GM20431 (cell line): ENCODE measurements at regions not wholly inside any gene's neighbourhood (a gene's known extent, or its start where the extent isn't known, plus 50 kb on each side); places are given as distances from the start of the nearest gene placed in this dataset.
"Not testable (repeated sequence)": the region's sequence is repeated elsewhere in the genome, so short reads cannot be mapped to it uniquely, and the experiment has no call there.

Source experiments
- in situ Hi-C: fragments of 300-500 bp; cut with MseI, MboI; formaldehyde crosslinking; loops from one replicate; pipeline ENCODE4 v1.15.0; 2020; ENCODE audit warnings: low sequenced_read_pairs; ENCODE audit not compliant: unreplicated experiment

DNA sequence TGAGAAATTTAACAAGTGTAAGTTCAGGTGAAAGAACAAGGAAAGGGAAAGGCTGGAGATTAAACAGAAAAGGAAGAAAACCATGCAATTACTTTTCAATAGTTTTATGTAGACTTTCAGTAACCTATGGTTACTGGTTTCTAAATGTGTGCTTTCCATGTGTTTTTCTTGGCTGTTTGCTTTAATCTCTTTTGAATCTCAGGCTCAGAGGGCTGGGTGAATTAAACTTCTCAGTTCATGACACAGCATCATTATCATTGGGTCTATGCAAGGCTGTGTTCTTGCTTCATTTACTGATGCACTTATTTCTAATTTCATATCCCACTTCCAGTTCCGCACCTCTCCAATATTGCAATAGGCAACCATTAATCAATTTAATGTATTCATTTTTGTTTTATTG is 266.5 kb upstream of the UGT8 start:
- in situ Hi-C loops, result no loop called here

DNA sequence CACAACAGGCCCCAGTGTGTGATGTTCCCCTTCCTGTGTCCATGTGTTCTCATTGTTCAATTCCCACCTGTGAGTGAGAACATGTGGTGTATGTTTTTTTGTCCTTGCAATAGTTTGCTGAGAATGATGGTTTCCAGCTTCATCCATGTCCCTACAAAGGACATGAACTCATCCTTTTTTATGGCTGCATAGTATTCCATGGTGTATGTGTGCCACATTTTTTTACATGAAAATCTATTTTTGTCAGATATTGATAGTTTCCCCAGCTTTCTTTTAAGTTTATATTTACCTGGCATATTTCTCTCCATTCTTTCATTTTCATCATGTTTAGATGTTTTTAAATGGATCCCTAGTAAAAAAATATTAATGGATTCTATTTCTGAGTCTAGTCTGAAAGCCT is 264.2 kb upstream of the UGT8 start:
- in situ Hi-C loops, result not testable (repeated sequence)

DNA sequence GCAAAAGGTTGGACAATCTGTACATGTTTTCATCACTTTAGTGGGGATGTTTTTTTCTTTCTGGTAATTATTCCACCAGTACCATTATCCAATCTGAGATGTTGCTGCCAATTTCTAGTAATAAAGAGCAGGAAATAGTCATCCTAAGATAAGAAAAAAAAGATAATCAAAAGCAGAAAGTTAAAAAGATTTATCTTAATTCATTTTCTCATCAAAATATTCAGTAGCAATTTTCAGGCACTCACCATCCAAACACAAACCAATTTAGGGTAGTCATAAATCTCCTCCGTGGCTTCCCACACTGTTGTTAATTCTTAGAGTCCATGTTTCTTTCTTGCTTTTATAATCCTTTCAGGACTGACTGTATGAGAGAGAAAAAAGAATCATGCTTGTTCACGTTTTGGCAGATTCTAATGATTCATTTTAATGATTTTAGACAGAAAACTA is 263.7 kb upstream of the UGT8 start:
- in situ Hi-C loops, result no loop called here

DNA sequence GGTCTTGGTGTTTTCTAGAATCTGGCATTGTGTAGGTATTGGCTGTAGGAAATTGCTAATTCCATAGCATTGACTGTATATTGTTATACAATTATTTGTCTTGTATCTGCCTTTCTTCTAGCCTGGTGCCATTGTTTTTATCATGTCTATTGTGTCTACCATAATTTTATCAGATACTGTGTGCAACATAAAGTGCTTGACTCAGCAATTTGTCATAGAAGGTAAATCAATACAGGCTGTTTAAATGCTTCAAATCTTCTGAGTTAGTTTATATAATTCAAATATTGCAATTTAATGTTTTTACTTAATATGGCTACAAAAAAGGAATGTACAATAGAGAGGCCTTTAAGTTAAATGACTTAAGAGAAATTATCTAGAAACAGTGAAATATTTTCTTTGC is 263.3 kb upstream of the UGT8 start:
- in situ Hi-C loops, result no loop called here

DNA sequence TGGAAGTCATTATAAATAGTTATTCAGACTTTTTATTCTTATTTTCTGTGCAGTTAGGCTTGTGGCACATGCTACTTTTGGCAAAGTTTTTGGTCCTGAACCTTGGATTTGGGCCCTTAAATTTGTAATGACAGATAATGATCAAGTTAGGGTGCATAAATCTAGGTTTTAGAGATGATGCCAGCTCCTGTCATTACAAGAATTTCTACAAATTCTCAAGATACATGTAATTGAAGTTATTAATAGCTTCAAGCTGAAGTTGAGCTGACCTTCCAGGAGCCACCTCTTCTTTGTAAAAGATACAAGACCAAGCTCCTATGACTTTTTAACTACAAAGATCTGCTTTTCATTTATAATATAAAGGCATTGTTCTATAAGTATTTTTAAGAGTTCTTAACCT is 255.6 kb upstream of the UGT8 start:
- in situ Hi-C loops, result no loop called here

DNA sequence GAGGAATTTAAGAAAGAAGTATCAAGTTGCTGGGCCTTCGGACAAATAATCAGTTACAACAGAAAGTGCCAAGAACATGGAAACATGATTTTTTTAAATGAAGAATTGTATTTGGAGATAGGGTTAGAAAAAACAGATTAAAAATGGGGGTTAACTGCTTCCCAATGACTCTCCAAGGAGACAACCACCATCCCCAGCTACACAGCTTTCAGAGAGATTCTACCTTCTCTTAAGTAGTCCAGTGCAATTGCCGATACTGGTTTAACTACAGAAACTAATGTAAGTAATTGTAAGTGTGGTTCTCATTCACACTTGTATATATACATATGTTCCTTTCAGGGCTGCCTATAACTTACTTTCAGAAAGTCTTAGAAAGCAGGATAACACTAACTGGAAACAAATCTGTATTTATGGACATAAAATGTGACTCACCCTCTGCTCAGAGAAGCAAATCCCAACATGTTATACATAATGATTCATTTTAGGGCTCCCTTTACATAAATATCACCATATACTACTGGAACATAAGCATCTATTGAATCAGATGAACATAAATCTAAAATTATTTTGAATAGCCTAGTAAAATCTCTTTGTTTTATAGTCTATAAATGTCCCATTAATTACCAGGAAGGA is 248.9 kb upstream of the UGT8 start:
- in situ Hi-C loops, result no loop called here

DNA sequence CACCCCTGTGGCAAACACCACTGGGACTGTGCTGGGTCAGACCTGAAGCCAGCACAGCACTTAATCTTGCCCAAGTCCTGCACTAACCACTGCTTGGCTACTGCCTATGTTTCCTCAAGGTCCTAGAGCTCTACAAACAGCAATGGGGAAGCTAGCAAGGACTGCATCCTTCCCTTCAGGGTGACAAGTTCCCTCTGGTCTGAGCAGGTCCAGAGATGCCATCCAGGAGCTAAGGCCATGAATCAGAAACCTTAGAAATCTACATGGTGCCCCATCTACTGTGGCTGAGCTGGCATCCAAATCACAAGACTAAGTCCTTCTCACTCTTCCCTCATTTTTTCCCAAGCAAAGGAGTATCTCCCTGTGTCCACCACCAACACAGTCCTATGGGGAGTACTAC is 239.7 kb upstream of the UGT8 start:
- in situ Hi-C loops, result no loop called here

DNA sequence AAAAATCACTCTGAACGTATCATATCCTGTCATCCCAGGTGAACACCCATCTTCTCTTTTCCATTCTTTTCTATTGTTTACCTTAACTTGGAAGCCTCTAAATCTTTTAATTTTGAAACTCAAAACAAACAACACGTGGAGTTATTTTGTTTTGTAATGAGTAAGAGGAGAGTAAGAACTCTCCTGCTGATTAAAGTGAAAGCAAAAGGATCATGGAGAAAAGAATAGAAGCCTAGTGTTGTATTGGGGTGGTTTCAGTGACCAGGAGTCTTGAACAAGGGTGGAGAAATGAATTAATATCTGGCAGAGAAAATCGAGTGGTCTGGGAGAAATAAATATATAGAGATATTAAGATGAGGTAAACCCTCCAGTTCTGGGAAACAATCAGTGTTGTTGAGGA is 237.4 kb upstream of the UGT8 start:
- in situ Hi-C loops, result no loop called here

DNA sequence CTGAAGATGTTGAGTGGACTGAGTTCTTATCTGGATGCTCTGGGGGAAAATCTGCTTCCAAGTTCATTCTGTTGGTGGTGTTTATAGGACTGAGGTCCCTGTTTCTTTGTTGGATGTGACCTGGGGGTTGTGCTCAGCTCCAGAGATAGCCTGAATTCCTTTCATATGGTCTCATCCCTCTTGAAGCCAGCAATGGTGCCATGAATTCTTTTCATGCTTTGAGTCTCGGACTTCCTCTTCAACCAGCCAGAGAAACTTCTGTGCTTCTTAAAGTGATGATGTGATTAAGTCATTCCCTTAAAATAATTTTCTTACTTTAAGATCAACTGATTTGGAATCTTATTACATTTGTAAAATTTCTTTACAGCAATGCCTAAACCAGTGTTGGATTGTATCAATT is 233.8 kb upstream of the UGT8 start:
- in situ Hi-C loops, result no loop called here

DNA sequence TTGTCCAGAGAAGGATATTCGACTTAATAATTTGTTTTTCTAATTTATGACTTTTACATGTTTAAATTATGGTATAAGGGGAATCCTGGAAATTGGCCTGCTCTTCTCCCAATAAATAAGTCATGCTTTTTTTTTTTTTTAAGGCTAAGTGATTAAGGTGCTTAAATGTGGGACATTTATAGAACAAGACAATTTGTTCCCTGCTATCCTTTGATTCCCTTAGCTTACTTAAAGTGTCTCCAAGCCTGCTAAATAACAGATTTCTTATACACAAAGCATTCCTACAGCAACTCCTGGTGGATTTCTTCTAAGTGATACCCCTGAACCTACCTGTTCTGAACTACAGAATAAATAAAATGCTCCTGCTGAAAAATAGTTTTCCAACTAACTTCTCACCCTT is 233.0 kb upstream of the UGT8 start:
- in situ Hi-C loops, result no loop called here

DNA sequence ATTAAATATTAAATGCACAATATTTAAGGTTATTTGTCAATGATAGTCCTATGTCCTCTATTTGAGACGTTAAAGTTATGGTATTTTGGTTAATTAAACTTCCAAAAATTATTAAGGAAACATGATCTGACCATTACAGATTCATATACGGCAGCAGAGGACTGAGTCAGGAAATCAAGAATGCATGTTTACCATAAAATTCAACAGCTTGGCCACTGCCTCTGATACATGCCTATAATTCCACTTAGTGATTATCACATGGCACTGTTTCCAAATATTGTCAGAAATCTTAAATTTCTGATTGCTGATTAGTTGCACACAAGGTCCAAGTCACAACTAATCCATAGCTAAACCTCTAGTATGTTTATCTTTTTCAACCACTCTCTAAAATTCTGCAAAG is 232.2 kb upstream of the UGT8 start:
- in situ Hi-C loops, result no loop called here

DNA sequence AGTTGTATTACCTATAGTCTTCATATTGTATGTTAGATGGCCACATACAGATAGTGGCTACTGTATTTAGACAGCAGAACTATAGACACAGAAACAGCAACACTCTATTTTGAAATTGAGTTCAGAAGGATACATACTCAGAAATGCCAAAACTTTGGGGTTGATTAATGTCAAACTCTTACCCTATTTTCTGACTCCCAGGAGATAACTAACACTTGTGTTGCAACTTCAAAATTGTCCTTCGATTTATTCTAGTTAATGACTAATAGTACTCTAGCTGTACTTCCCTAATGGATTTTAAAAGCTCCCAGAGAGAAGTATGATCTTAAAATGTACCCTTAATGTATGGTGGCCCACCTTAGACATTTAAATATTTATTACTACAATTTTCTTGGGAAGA is 229.9 kb upstream of the UGT8 start:
- in situ Hi-C loops, result no loop called here

DNA sequence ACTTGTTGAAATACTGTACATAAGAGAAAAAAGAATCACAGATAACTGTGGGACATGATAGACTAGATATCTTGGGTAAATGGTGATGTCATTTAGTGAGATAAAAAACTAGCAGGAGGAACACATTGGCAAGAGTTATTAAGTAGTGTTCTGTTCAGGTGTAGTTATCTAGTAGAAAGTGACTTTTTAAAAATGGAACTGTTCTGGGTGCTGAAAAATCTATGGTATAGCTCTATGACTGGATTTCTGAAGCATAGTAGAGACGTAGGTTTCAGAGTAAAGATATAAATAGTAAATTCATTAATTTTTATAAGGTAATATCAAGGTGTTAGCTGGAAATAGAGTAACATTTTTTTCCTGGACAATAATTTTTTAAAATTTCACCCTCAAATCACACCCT is 225.1 kb upstream of the UGT8 start:
- in situ Hi-C loops, result no loop called here

DNA sequence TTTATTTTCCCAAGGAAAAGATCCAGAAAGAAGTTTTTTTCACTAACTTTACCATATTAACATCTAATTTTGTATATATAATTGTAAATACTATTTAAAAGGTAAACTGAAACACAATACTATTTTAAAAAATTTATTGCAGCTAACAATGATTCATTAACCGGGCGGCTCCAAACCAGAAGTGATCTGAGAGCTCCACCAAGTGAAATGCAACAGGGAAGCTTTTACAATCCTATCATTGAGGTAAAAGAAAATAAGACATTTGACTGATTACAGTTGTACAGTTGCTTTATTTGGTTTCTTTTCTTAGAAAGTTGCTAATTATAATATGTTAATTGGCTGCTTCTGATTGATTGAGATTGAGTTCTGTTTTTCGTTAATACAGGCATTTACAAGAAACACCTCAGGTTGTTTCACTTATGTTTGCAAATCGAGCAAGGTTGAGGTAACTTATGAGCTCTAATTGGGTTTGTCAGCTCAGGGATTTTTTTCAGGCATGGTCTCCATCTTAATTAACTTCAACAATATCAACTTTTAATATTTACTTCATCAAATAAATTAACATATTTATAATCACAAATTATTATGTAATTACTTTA is 220.2 kb upstream of the UGT8 start:
- in situ Hi-C loops, result loop anchor here (25.0 kb wide), 2 partner anchors 441 to 966 kb away; no protein-coding TSS in a partner anchor

DNA sequence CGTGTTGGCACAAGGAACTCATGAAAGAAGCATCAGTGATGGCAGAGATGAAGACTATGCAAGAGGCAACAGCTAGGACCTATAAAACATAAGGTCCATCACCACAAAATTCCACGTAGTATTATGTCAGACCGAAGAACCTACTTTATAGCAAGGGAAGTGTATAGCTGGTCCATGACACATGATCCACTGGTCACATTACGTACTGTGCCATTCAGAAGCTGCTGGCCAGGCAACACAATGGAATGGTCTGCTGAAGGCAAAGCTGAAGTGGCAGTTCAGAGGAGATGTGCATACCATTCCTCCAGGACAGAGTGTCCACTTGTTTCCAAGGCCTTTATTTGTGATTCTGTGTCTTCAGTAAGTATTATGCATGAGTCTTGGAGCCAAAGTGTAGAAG is 215.5 kb upstream of the UGT8 start:
- in situ Hi-C loops, result loop anchor here (10.0 to 25.0 kb wide), 3 partner anchors 302 to 971 kb away; no protein-coding TSS in a partner anchor

DNA sequence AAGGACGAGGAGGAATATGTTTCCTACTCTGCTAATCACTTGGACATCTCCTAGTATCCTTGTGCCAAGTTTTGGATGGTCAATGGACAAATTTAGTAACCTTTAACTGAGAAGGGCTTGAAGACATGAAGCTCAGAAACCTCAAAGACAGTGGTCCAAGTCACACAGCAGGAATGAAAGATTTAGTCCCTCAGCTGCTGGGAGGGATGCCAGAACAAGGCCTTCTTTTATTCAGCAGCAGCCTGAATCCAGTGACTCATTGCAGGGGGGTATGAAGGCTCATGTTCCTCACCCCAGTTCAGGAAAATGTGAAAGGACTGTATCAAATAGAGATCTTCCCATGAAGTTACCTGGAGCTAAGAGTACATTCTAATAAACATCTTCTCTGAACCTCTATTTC is 214.9 kb upstream of the UGT8 start:
- in situ Hi-C loops, result loop anchor here (10.0 to 25.0 kb wide), 3 partner anchors 301 to 971 kb away; no protein-coding TSS in a partner anchor

DNA sequence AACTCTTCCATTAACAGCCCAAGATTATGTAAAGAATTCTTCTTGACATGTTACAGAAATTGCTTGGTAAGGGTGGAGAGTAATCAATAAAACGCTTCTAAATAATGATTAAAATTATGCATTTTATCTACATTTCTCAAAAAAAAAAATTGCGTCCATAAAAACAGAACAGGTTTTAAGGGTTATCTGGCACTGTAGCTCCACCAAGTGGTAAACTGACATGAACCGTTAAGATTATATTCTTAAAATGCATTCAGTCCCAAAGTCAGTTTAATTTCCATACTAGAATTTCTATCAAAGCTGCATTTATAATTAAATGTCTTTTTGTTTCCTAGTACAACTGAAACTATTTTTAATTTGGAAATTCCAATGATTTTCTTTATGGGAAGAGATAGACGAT is 214.0 kb upstream of the UGT8 start:
- in situ Hi-C loops, result loop anchor here (10.0 to 25.0 kb wide), 3 partner anchors 300 to 972 kb away; no protein-coding TSS in a partner anchor

DNA sequence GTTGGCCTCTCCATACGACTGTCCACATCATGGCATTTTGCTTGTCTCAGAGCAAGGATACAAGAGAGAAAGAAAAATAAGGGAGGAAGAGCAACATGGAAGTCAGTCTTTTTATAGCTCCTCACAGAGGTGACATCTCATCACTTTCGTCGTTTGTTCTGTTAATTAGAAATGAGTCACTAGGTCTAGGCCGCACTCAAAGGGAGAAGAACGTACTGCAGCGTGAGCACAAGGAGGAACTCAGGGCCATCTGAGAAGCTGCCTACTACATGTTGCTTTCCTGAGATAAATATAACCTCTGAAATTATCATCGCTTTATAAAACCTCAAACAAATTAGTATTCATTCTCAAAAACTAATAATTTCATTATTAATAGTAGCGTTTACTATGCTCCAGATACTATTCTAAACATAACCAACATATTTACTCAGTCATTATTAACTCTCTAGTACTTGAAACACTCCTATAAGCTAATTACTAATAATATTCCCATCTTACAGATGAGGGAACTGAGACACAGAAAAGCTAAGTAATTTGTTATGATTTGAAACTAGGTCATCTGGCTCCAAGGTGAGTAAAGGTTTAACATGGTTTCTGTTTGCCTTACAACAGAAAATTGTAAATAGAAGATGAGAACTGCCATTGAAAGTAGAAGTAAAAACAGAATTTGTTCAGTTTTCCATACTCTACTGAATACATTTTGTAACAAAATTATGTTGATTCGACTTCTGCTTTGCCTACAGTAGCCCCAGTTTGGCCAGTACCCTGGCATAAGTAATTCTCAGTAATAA is 213.2 kb upstream of the UGT8 start:
- in situ Hi-C loops, result loop anchor here (10.0 to 25.0 kb wide), 3 partner anchors 299 to 973 kb away; no protein-coding TSS in a partner anchor

DNA sequence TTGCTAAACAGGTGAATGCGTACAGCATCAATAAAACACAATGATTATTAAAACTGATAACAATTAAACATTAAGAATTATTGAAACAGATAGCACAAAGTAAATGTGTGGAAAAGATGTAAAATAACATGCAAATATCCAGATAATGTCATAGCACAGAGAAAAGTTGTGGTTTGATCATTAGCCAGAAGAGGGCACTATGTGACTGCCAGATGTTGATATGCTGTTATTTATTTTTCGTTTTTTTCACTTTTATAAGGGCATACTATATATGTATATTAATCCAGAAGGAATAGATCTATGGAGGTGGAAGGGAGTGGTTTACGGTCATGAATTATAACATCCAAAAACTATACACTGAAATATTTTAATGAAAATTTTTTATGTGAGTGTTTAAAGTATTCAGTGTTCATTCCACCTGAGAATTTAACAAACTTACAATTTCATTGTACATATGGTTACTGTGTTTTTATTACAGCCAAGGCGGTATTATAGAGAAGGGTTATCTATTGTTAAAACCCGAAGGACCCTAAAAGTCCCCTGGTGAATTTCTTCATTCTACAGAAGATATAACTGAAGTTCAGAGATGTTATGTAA is 211.9 kb upstream of the UGT8 start:
- in situ Hi-C loops, result loop anchor here (10.0 to 25.0 kb wide), 3 partner anchors 298 to 974 kb away; no protein-coding TSS in a partner anchor

DNA sequence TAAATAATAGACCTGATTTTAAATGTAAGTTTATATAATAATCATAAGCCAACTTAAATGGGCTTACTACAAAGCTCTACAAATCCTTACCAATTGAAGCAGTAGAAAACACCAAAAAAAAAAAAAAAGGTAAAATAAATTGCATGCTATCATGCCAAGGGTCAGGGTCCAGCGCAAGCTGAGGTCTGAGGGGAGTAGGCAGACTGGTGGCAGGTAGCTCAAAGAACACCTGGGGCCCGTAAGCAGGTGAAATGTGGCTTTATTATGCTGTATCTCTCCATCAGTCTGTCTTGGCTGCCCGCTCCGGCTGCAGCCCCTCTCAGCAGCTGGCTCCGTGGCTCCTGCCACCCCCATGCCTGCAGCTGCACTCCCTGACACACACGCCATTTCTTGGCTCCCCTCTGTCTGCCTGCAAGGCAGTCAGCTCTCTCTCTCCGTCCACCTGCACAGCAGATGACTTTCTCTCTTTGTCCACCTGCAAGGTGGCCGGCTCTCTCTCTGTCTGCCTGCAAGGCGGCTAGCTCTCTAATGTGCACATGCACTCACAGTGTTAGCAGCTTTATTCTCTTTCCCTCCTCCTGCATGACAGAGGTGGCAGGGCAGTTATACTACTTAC is 209.4 kb upstream of the UGT8 start:
- in situ Hi-C loops, result loop anchor here (10.0 to 25.0 kb wide), 3 partner anchors 296 to 977 kb away; no protein-coding TSS in a partner anchor
